CD8-positive, alpha-beta memory T cell (primary cell): ENCODE measurements at regions not wholly inside any gene's neighbourhood (a gene's known extent, or its start where the extent isn't known, plus 50 kb on each side); places are given as distances from the start of the nearest gene placed in this dataset.
"Not testable (repeated sequence)": the region's sequence is repeated elsewhere in the genome, so short reads cannot be mapped to it uniquely, and the experiment has no call there.

Experiments
- CTCF ChIA-PET: fragments of 350-600 bp; sonication (Branson Sonifier 250); formaldehyde crosslinking; loops from one replicate; lab custom pipeline; 2021; ENCODE audit warnings: antibody characterized with exemption; lab: Charles Lee
- POLR2A ChIA-PET: fragments of 350-600 bp; sonication (Branson Sonifier 250); formaldehyde crosslinking; loops from one replicate; lab custom pipeline; 2021; ENCODE audit warnings: antibody characterized with exemption; lab: Charles Lee
- DNase-seq, 5 donors: peaks; one replicate each; pipeline versions ENCODE4 v3.0.0 to v3.0.0-alpha.2; 2020 to 2022; ENCODE audit warnings: mixed read lengths in 1 of 5
- H3K27ac ChIP-seq: one replicate; pipeline ENCODE4 v1.7.0; 2013; ENCODE audit warnings: low read depth, mild to moderate bottlenecking, low read length, moderate library complexity
- H3K27me3 ChIP-seq: 2 replicates; pipeline ENCODE4 v1.7.0; 2013; ENCODE audit warnings: low read length, mild to moderate bottlenecking; ENCODE audit not compliant: insufficient read depth, poor library complexity, severe bottlenecking
- H3K36me3 ChIP-seq: 2 replicates; pipeline ENCODE4 v1.7.0; 2013; ENCODE audit warnings: mild to moderate bottlenecking, low read length, moderate library complexity; ENCODE audit not compliant: insufficient read depth
- H3K4me1 ChIP-seq: 2 replicates; pipeline ENCODE4 v1.7.0; 2013; ENCODE audit warnings: mild to moderate bottlenecking, low read length, moderate library complexity; ENCODE audit not compliant: insufficient read depth
- H3K4me3 ChIP-seq: 2 replicates; pipeline ENCODE4 v1.7.0; 2013; ENCODE audit warnings: mild to moderate bottlenecking, low read length
- H3K9me3 ChIP-seq: 2 replicates; pipeline ENCODE4 v1.7.0; 2013; ENCODE audit warnings: mild to moderate bottlenecking, low read length
- H3K27ac Mint-ChIP-seq, 8 donors: one replicate each; pipeline ENCODE4 v1.8.0; 2020 to 2021; ENCODE audit warnings: mixed read lengths in 8 of 8, mild to moderate bottlenecking in 6 of 8, inconsistent platforms in 3 of 8, moderate library complexity in 3 of 8
- H3K27me3 Mint-ChIP-seq, 2 donors: one replicate each; pipeline ENCODE4 v1.8.0; 2020 to 2021; ENCODE audit warnings: mixed read lengths in 2 of 2, mild to moderate bottlenecking in 1 of 2, moderate library complexity in 1 of 2
- H3K36me3 Mint-ChIP-seq, 3 donors: one replicate each; pipeline ENCODE4 v1.8.0; 2020 to 2021; ENCODE audit warnings: mixed read lengths in 3 of 3, inconsistent platforms in 1 of 3, mild to moderate bottlenecking in 1 of 3
- H3K4me1 Mint-ChIP-seq, 3 donors: one replicate each; pipeline ENCODE4 v1.8.0; 2020 to 2021; ENCODE audit warnings: mixed read lengths in 3 of 3, inconsistent platforms in 1 of 3, mild to moderate bottlenecking in 1 of 3
- H3K4me3 Mint-ChIP-seq, 7 donors: one replicate each; pipeline ENCODE4 v1.8.0; 2020 to 2021; ENCODE audit warnings: mixed read lengths in 7 of 7, mild to moderate bottlenecking in 6 of 7, moderate library complexity in 4 of 7, inconsistent platforms in 2 of 7
- H3K9me3 Mint-ChIP-seq, 5 donors: one replicate each; pipeline ENCODE4 v1.8.0; 2020 to 2022; ENCODE audit warnings: mixed read lengths in 5 of 5, mild to moderate bottlenecking in 3 of 5, moderate library complexity in 2 of 5, inconsistent platforms in 1 of 5

- DNase-seq, result no peak
- Histone ChIP-seq H3K27me3 (no peaks in the 10 kb centered on the region), H3K4me3 (no peak overlapping the region), H3K27ac (no peak overlapping the region), H3K4me1 (no peaks in the 10 kb centered on the region), H3K9me3 (no peaks in the 10 kb centered on the region), H3K36me3 (no peaks in the 10 kb centered on the region)
- Mint-ChIP-seq H3K27ac (no peak overlapping the region), H3K36me3 (no peaks in the 10 kb centered on the region), H3K4me1 (no peaks in the 10 kb centered on the region), H3K4me3 (no peak overlapping the region), H3K27me3 (peaks cover 4 to 17% of the 10 kb centered on the region in 2 donors), H3K9me3 (no peaks in the 10 kb centered on the region)
- ChIA-PET POLR2A (no interaction called here), CTCF (no interaction called here)
These were observed 85.8 kb upstream of the MSH6 start for GRCh38 chr2:47697000-47697601.

GRCh38 chr2:47696478-47696831 lies 86.5 kb upstream of the MSH6 start:
- Mint-ChIP-seq H3K4me1 (no peaks in the 10 kb centered on the region), H3K36me3 (no peaks in the 10 kb centered on the region), H3K27me3 (peaks cover 4 to 17% of the 10 kb centered on the region in 2 donors), H3K27ac (no peak overlapping the region), H3K9me3 (no peaks in the 10 kb centered on the region), H3K4me3 (no peak overlapping the region)
- no peaks in the 10 kb centered on the region for H3K9me3 ChIP-seq
- H3K4me1 ChIP-seq, result no peaks in the 10 kb centered on the region
- H3K36me3 ChIP-seq, result no peaks in the 10 kb centered on the region
- H3K27ac ChIP-seq, result no peak overlapping the region
- H3K4me3 ChIP-seq, result no peak overlapping the region
- ChIA-PET POLR2A (no interaction called here), CTCF (no interaction called here)
- DNase-seq, result no peak
- H3K27me3 ChIP-seq, result no peaks in the 10 kb centered on the region

- no peak overlapping the region for H3K4me3 ChIP-seq
- Mint-ChIP-seq H3K4me3 (no peak overlapping the region), H3K4me1 (no peaks in the 10 kb centered on the region), H3K27ac (no peak overlapping the region), H3K9me3 (no peaks in the 10 kb centered on the region), H3K27me3 (peaks cover 2 to 17% of the 10 kb centered on the region in 2 donors), H3K36me3 (no peaks in the 10 kb centered on the region)
- DNase-seq, result no peak
- no peak overlapping the region for H3K27ac ChIP-seq
- no peaks in the 10 kb centered on the region for H3K4me1 ChIP-seq
- CTCF ChIA-PET, result no interaction called here
- H3K36me3 ChIP-seq, result no peaks in the 10 kb centered on the region
- no peaks in the 10 kb centered on the region for H3K9me3 ChIP-seq
- POLR2A ChIA-PET, result no interaction called here
- H3K27me3 ChIP-seq, result no peaks in the 10 kb centered on the region
These were observed 87.0 kb upstream of the MSH6 start for GRCh38 chr2:47695800-47696477.

- H3K27me3 Mint-ChIP-seq, result peaks cover 2 to 17% of the 10 kb centered on the region in 2 donors
- H3K4me1 Mint-ChIP-seq, CTCF ChIA-PET, H3K4me1 ChIP-seq, H3K9me3 ChIP-seq, POLR2A ChIA-PET, DNase-seq, H3K27me3 ChIP-seq, H3K4me3 Mint-ChIP-seq, H3K36me3 Mint-ChIP-seq, H3K27ac ChIP-seq, H3K9me3 Mint-ChIP-seq, H3K27ac Mint-ChIP-seq, H3K4me3 ChIP-seq, H3K36me3 ChIP-seq: not testable (repeated sequence)
These were observed 88.5 kb upstream of the MSH6 start for GRCh38 chr2:47694451-47694850.

GRCh38 chr2:47690706-47691325 lies 92.1 kb upstream of the MSH6 start:
- H3K4me3 ChIP-seq, DNase-seq, H3K9me3 ChIP-seq, H3K36me3 ChIP-seq, H3K9me3 Mint-ChIP-seq, H3K36me3 Mint-ChIP-seq, H3K4me1 ChIP-seq, CTCF ChIA-PET, H3K27ac ChIP-seq, H3K27me3 ChIP-seq, POLR2A ChIA-PET, H3K4me1 Mint-ChIP-seq, H3K4me3 Mint-ChIP-seq, H3K27me3 Mint-ChIP-seq, H3K27ac Mint-ChIP-seq: not testable (repeated sequence)

GRCh38 chr2:47690132-47690531 lies 92.8 kb upstream of the MSH6 start:
- Histone ChIP-seq H3K27ac (no peak overlapping the region), H3K4me1 (no peaks in the 10 kb centered on the region), H3K9me3 (no peaks in the 10 kb centered on the region), H3K36me3 (no peaks in the 10 kb centered on the region), H3K27me3 (no peaks in the 10 kb centered on the region), H3K4me3 (no peak overlapping the region)
- Mint-ChIP-seq H3K27ac (no peak overlapping the region), H3K36me3 (peaks cover 0 to 3% (median 0%) of the 10 kb centered on the region in 3 donors), H3K4me1 (peaks cover 0 to 9% (median 1%) of the 10 kb centered on the region in 3 donors), H3K27me3 (peaks cover 5 to 8% of the 10 kb centered on the region in 2 donors), H3K4me3 (no peak overlapping the region), H3K9me3 (no peaks in the 10 kb centered on the region)
- no peak for DNase-seq
- ChIA-PET POLR2A (no interaction called here), CTCF (no interaction called here)

GRCh38 chr2:47689118-47689517 lies 93.8 kb upstream of the MSH6 start:
- H3K9me3 ChIP-seq, H3K27me3 Mint-ChIP-seq, H3K36me3 ChIP-seq, H3K4me3 Mint-ChIP-seq, DNase-seq, H3K4me1 Mint-ChIP-seq, H3K9me3 Mint-ChIP-seq, H3K27ac Mint-ChIP-seq, POLR2A ChIA-PET, H3K27ac ChIP-seq, CTCF ChIA-PET, H3K27me3 ChIP-seq, H3K36me3 Mint-ChIP-seq, H3K4me3 ChIP-seq, H3K4me1 ChIP-seq: not testable (repeated sequence)

- Histone ChIP-seq H3K4me1 (no peaks in the 10 kb centered on the region), H3K9me3 (no peaks in the 10 kb centered on the region), H3K4me3 (no peak overlapping the region), H3K27me3 (no peaks in the 10 kb centered on the region), H3K27ac (no peak overlapping the region), H3K36me3 (no peaks in the 10 kb centered on the region)
- Mint-ChIP-seq H3K27ac (no peak overlapping the region), H3K4me3 (no peak overlapping the region), H3K4me1 (peaks cover 0 to 9% (median 1%) of the 10 kb centered on the region in 3 donors), H3K36me3 (peaks cover 0 to 3% (median 0%) of the 10 kb centered on the region in 3 donors), H3K9me3 (no peaks in the 10 kb centered on the region), H3K27me3 (peaks cover 0 to 5% of the 10 kb centered on the region in 2 donors)
- ChIA-PET CTCF (no interaction called here), POLR2A (no interaction called here)
- DNase-seq, result no peak
These were observed 94.4 kb upstream of the MSH6 start for GRCh38 chr2:47688561-47688960.
